Activated CD8-positive, alpha-beta memory T cell treated with anti-CD3 and anti-CD28 coated beads, Interleukin-2, amount 50 U/mL, for 24 hours (primary cell): ENCODE measurements at regions not wholly inside any gene's neighbourhood (a gene's known extent, or its start where the extent isn't known, plus 50 kb on each side); places are given as distances from the start of the nearest gene placed in this dataset.
"Not testable (repeated sequence)": the region's sequence is repeated elsewhere in the genome, so short reads cannot be mapped to it uniquely, and the experiment has no call there.

ENCODE experiments used
- DNase-seq: peaks from one replicate; pipeline ENCODE4 v3.0.0-alpha.2; 2020; ENCODE audit errors: extremely low read depth

DNA sequence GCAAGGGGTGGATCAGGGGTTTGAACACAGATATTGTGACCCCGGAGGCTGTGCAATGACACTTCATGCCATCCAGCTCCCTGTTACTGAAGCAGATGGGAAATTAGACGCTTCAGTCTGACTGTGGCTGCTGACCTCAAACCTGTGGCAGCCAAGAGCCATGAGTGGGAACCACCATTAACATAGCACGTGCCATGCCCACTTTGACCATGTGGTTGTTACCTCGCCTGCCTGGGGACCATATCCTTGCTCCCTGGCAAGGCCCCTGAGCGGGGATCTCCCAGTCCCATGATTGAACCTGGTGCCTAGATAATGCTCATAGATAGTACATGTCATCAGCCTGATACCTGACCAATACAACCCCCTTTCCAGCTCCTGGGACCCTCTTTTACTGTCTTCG is 68.9 kb downstream of the CYP26B1 start:
- no peak for DNase-seq

DNA sequence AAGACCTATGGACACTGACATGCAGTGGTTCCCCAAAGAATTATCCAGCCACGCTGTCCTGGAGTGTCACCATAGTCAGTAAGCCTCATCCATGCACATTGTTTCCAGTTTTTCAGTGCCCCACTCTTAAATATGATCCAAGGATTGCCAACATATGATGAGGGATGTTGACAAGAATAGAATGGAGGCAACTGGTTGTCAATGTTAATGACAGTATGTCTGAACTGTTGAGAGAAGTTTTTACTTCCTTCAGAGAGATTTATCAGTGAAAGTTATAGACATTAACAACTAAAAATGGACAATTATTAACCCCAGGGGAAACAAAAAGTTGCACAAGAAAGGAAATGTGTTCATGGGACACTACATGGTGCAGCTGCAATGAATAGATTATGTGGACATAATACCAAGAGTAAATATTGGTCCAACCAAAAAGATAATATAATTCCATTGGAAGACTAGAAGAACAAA is 69.9 kb downstream of the CYP26B1 start:
- DNase-seq: no peak

GRCh38 chr2:72073373-72073772 is 74.3 kb downstream of the CYP26B1 start:
- DNase-seq: not testable (repeated sequence)

GRCh38 chr2:72064197-72064596 is 83.5 kb downstream of the CYP26B1 start:
- not testable (repeated sequence) for DNase-seq

- no peak for DNase-seq
Measured at GRCh38 chr2:72062336-72062735, 85.3 kb downstream of the CYP26B1 start.

GRCh38 chr2:72057308-72057707 is 90.4 kb downstream of the CYP26B1 start:
- no peak for DNase-seq

DNA sequence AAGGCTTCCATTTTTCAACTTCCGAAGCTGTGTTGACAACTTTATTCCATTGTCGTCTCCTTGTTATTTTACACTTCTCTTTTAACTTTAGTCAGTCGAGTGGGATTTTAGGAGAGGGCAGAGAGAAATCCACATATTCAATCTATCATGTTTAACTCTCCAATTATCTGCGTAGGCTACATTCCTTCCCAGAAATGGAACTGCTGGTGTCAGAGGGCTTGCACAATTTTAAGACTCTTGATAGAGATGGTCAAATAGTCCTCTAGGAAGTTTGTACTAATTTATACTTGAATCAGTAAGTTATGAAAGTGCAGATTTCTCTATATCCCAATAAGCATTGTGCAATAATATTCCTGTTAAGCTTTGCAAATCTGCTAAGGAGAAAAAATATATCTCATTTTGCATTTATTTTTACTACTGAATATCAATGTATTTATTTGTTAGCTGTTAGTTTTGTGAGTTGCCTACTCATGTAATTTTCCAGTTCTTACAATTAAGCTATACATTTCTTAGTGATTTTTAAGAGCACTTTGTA is 95.6 kb downstream of the CYP26B1 start:
- DNase-seq: no peak

DNA sequence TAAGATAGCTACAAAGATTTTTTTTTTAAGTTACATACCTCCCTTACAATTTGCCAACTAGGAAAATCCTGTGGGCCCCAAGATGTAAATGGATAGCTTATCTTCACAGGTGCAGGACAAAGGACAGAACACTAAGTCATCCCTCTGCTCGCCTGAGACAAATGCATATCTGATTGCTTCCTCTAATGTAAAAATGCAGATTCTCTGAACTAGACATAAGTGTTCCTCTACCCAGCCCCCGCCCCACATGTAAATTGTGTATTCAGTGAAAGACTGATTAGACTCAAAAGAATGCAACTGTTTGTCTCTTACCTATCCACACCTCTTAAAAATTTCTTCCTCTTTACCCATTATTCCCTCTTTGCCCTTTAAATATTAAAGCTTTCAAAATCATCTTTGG is 96.5 kb downstream of the CYP26B1 start:
- no peak for DNase-seq

GRCh38 chr2:72050734-72051133 is 96.9 kb downstream of the CYP26B1 start:
- DNase-seq: no peak

- no peak for DNase-seq
Measured at GRCh38 chr2:72048881-72049477, 98.7 kb downstream of the CYP26B1 start.

GRCh38 chr2:72043985-72044384 is 103.7 kb downstream of the CYP26B1 start:
- DNase-seq: no peak

- no peak for DNase-seq
Measured at GRCh38 chr2:72041638-72042111, 106.0 kb downstream of the CYP26B1 start.

DNA sequence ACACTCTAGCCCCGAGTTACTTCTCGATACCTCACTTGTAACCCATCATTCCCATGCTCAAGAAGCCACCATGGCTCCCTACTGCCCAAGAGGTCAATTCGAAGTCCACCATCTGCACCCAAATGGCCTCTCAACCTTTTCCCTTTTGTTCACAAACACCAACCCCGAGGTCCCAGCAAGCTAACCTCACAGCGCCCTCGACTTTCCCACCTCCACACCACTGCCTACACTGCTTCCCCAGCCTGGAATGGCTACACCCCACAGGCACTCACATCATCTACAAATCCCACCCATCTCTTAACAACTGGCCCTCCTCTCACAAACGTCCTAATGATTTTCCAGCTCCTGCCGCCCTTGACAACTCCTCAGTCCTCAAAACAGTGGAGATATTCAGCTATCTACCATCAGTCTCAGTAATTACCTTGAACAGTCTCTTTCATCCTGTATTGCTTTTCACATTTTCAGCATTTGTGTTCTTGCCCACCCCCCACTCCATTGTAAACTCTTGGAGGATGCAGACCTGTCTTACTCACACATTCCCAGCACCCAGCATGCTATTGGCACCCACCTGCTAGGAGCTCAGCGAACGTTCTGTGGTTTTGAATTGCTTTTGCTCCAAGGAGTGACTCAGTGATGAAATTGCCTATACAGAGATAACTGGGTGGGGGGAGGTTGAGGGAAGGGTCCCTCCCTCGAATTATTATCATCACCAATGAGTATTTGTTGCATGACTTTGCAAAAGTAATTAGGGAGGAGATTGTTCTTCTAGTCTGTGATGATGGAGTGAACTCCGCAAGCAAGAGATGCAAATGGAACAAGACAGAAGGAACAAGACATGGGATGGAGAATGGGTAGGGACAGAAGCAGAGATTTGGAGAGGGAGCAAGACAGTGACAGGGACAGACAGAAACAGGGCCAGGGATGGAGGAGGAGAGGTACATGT is 106.8 kb downstream of the CYP26B1 start:
- DNase-seq: no peak

GRCh38 chr2:72038524-72038923 is 109.1 kb downstream of the CYP26B1 start:
- no peak for DNase-seq

DNA sequence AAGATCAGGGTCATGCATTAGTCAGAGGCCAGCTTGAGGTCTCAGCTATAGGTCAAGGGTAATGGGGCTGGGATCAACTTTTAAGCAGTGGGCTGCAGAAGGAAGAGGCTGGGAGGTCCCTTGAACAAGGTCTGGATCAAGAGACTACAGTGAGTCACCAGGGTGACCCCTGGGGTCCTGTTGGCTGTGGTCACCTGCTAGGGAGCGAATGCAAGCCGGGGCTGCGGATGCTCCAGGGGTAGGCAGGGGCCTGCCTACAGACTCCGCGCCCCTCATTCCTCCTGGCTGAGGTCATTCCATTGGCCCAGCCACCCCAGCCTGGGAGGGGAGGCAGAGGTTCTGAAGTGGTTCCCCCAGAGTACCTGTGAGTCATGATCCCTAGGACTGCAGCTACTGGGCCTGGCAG is 110.4 kb downstream of the CYP26B1 start:
- no peak for DNase-seq

- no peak for DNase-seq
Measured at GRCh38 chr2:72036595-72036994, 111.1 kb downstream of the CYP26B1 start.

- DNase-seq: no peak
Measured at GRCh38 chr2:72036173-72036545, 111.5 kb downstream of the CYP26B1 start.

DNA sequence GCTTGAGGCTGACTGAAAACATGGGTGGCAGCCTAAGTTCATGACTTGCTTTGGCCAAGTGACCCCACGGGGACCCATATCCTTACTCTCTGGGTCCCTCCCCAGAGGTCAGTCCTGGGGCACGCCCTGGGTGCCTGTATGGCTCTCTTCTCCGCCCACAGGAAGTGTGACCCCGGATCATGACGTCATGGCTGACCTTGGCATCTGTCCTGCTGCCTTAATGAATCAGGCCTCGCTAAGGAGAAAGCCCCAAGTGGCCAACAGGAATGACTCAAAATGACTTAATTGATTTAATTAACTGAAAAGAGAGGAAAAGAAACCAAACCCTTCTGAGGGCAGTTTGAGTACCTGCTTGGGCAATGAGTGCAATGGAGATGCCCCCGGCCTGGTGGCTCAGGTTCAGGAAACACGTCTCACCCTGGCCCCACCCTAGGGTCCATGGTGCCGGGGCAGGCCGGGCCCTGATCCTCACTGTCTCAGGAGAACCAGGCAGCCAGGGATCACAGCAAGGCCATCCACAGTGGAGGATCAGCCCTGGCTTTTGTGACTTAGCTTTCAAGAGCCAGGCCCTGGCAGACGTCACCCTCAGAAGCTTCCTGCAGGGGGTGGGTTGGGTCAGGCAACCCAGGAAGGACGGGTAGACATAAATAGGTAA is 112.0 kb downstream of the CYP26B1 start:
- DNase-seq: no peak

GRCh38 chr2:72034353-72035095 is 113.1 kb downstream of the CYP26B1 start:
- DNase-seq: no peak

DNA sequence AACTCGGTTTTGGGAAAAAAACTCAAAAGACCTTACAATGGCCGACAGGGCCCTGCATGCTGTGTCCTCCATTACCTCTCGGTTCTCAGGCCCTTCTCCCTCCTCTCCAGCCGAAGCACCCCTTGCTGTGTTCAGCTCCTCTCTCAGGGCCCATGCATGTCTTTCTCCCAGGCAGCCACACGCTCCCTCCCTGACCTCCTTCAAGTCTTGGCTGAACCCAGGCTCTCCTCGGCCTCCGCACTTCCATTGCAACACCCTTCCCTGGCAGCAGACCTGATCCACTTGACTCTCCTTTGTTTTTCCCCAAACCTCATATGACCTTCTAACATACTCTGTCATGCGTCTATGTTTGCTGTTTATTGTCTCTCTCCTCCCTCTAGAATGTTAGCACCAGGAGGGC is 114.0 kb downstream of the CYP26B1 start:
- no peak for DNase-seq

DNA sequence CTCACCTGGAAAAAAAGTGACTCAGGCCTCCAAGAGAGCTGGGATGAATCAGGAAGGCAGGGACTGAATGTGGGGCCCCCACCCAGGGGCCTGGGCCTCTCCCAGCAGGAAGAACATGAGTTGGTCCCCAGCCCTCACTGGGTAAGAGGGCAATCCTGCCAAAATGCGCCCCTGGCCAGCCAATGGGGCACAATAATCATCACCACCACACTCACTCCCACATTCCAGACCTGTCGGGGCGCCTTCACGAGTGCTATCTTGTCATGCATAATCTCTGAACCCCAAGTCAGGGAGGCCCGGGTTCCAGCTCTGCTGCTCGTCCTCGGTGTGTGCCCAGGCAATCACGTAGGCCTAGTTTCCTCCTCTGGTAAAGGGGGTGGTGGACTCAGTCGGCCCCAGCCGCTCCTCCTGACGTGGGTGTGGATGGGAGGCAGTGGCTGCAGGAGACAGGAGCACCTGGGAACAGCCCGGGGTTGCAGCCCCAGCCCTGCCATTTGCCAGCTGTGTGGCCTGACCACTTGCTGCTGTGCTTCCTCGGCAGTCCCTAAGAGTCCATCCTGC is 115.1 kb downstream of the CYP26B1 start:
- no peak for DNase-seq
